Occipital lobe (tissue), 1 donor: ENCODE measurements at regions not wholly inside any gene's neighbourhood (a gene's known extent, or its start where the extent isn't known, plus 50 kb on each side); places are given as distances from the start of the nearest gene placed in this dataset.
"Not testable (repeated sequence)": the region's sequence is repeated elsewhere in the genome, so short reads cannot be mapped to it uniquely, and the experiment has no call there.

Source experiments
- DNase-seq: peaks from one replicate; lab custom pipeline; 2025; lab: John Stamatoyannopoulos, UW

GRCh38 chr5:36739751-36740221, 133.4 kb downstream of the SLC1A3 start:
- DNase-seq: peak; percentile 14

DNA sequence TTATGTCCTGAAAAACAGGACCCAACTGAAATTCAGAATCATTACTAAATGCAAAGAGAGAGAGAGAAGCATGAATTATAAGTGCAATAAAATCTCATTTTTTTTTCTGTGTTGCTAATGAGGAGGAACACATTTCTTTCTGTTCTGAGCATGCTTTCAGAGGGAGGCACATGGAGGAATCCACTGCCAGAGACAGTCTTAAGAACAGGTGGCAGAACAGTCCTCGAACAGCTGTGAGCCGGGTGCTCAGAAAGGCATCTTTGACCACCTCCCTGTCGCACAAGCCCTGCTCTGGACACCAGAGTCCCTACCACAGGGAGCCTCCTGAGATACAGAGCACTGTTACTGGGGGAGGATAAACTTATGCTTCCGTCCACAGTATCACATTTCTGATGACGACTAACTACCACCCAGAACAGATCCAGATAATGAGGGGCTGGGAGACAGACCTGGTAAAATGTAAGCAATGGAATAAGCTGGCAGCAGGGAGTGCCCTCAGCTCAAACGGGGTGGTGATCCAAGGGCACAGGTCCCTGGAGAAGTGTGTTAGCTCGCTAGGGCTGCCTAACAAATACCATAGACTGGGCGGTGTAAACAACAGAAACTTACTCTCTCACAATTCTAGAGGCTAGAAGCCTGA, 134.0 kb downstream of the SLC1A3 start:
- no peak for DNase-seq

DNA sequence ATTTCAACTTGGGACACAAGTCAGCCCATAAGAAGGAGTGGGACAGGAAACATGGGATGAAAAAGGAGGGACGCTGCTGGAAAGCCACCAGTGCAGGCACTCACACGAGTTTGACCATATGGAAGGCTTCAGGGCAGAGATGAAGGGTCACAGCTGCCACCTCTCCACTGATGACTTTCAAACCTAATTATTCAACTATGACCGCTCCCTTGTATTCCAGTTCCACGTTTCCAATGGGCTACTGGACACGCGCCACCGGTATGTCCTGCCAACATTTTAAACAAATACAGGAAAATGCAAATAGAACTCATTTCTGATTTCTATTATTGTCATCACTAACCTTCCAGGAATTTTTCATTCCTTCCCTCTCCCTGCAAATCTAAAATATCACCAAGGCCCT, 134.7 kb downstream of the SLC1A3 start:
- no peak for DNase-seq

GRCh38 chr5:36743891-36744772, 132.4 kb upstream of the NIPBL start:
- no peak for DNase-seq

DNA sequence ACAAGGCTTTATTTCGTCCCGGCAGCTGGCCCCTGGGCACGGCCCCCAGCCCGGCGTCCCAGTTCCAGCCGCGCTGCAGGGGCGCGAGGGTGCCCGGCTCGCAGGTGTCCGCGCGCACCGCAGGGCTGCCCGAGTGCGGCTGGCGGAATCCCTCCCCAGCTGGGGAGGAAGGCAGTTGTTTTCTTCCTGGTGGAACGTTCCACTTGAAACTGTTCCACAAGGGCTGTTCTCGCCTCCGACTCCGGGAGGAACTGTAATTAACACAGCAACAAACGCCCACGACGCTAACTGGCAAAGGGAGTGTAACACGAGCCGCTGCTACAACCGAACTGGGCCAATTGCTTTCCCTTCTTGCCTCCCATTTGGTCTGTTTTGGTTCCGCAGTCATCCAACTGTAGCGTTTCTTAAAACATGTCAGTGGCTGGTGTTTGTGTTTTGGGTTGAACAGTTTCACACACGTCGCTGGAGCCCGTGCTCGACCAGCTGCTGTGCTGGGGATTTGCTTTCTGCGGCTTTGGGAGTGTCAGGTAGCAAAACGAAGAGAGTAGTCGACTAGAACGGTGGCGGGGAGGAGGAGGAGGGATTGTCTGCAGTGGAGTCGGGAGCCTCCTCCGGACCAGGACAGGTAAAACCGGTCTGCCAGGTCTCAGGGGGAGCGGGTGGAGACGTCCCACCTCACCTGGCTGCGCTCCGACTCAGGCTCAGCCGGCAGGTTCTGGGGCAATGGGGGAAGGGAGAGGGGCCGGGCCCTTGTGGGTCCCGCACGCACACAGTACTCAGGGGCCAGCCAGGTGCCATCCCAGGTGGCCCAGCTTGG, 131.6 kb upstream of the NIPBL start:
- peak; percentile 79 for DNase-seq

DNA sequence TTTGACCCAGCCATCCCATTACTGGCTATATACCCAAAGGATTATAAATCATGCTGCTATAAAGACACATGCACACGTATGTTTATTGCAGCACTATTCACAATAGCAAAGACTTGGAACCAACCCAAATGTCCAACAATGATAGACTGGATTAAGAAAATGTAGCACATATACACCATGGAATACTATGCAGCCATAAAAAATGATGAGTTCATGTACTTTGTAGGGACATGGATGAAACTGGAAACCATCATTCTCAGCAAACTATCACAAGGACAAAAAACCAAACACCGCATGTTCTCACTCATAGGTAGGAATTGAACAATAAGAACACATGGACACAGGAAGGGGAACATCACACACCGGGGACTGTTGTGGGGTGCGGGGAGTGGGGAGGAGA, 128.8 kb upstream of the NIPBL start:
- DNase-seq: not testable (repeated sequence)

DNA sequence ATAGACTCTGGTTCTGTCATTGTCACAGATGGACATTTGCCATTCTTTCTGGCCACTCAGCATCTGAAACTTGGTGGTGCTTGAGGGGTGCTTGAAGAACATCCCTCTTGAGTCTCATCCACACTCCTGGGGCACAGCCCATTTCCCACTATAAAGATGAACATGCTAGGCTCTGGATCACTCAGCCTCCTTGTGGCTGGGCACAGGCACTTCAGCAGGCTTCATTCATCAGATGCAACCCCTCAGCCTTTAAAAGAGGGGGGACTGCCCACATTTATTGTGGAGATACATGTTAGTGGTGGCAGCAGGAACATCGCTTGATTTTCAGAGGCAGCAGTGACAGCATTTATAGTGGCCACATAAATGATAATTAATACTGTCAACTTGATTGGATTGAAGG, 124.7 kb upstream of the NIPBL start:
- no peak for DNase-seq

DNA sequence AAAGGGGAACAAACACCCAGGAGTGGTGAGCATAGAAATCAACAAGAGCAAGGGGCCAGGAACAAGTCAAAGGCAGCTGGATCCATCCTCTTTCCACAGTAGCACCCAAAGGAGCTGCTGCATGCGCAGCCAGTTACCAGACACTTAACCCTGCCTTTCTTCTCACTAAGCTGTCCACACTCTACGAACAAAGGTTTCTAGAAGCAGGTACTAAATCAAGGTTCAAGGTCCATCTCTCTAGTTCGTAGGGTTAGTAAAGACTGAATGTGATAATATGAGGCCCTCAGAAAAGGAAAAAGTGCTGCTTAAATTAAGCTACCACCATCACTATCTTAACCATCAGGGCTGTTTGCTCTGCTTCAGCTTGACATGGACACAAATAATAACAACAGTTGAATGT, 121.2 kb upstream of the NIPBL start:
- DNase-seq: no peak

DNA sequence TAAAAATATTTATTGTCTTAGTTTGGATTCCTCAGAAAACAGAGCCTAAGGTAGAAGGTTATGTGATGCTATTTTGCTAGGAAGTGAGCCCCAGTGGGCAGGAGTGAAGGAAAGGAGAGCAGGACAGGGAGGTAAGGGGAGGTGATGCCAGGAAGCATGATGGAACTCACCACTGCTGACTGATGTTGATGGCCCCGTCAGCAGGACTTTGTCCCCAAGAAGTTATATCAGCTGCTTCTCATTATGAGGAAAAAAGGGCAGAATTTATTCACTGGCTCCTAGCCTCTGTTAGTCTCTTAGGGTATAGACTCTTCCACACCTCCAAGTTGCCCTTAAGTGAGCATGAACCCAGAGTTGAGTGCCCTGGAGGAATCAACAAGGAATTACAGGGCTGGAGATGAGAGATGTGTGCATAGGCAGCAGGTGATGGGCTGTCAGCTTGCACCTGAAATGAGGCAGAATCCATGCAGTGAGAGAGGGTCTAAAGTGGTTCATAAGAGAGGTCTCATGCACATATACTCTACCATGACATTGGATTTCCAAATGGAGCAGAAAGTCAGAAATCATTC, 120.6 kb upstream of the NIPBL start:
- DNase-seq: no peak

DNA sequence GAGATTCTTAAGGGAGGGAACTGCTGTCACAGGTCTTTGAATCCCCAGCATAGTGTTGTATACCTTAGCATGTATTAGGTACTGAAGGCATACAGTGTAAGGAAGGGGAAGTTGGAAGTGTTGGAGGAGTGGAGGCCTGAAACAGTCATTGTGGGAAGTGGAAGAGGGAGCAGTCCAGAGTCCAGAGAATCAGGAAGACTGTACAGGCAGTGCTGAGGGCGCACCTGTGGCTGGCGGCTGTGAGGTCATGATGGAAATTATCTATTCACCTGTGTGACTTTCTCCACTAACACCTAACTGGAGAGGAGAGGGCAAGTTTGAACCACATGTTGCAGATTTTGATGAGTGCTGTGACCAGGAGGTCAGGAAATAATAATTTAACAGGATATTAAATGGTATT, 119.7 kb upstream of the NIPBL start:
- no peak for DNase-seq

- no peak for DNase-seq
Measured at GRCh38 chr5:36759117-36759516, 117.5 kb upstream of the NIPBL start.

- no peak for DNase-seq
Measured at GRCh38 chr5:36763454-36763853, 113.1 kb upstream of the NIPBL start.

GRCh38 chr5:36765876-36766275, 110.7 kb upstream of the NIPBL start:
- no peak for DNase-seq

- no peak for DNase-seq
Measured at GRCh38 chr5:36766981-36767380, 109.6 kb upstream of the NIPBL start.

GRCh38 chr5:36768450-36768849, 108.1 kb upstream of the NIPBL start:
- DNase-seq: no peak

DNA sequence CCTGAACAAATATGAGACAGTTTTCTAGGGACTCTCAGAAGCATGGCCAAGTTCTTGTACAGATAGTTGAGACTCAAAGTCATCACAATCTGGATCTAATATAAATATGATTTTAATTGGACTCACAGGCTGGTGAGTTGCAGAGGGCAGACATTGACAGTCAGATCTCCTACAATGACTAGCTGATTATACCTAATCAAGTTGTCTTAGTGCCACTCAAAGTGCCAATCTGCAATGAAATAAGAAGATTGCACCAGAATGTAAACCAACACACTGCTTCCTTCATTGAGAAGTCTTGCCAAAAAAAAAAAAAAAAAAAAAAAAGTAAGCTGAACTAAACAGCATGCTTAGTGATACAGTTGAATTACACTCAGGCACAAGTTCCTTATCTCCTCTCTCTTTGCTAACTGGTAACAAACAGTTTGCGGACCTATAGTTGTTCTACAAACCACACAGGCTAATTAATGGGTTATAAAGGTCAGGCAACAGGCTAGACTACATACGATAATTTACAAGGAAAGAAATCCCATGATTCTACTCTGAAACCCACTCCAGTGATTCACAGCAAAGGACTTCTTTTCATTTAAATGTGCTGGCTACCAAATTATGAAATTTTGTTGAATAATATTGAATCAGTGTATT, 107.3 kb upstream of the NIPBL start:
- DNase-seq: no peak

- DNase-seq: no peak
Measured at GRCh38 chr5:36770125-36770524, 106.4 kb upstream of the NIPBL start.

DNA sequence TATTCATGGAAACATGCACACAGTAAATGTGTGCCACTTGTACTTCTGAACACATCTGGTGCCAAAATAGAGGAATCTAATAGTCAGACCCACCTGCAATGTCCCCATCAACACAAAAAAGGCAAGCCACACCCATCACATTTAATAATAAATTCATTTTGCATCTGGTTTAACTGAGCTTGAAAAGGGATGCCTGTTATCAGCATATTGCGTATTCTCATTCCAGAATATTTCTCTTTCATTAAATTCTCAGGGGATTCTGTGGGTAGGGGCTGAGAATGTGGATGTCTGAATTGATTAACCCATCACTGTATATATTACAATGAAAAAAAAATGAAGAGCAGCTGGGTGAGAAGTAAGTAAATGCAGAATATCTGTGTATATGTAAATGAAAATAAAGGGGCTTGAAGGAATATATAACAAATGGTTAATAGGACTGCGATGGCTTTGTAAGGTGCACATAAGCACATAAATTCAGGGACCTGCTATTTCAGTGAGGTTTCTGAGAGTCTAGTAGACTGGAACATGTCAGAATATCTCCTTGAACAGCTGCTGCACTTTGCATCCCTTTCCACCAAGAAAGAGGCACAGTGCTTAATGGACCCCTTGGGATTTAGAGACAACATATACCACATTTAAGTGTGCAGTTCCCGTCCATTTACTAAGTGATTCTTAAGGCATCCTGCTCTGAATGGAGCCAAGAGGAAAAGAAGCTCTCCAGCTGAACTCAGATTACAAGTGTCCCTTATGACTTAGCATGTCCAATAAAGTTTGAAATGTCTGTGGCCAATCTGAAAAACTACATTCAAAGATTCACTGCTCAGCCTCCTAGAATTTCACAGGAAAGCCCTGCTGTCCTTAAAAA, 104.1 kb upstream of the NIPBL start:
- DNase-seq: no peak

DNA sequence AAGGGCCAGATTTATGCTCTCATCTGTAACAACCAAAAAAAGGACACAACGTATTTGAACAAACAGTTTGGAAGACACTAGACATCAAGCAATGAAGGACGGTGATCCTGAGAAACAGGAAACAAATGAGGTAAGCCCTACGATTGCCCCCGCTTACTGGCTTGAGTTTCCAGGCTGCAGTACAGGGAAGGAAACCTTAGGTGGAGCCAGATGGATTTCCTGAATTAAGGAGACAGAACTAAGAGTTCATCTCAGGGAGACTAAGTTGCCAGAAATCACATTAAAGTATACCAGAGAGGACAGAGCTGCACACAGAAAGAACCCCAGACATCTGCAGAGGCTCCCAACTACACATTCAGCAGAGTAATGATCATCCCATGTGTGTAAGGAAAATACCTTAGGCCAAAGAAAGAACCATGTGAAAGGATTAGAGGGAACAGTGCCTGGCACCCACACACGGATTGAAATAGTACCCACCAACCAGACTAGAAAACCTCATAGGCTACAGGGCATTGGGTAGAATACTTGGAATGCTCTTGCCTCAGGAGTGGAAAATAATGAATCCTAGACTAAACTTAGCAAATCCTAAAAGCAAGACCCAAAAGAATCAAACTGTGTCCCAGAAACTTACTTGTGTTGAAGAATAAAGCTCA, 99.3 kb upstream of the NIPBL start:
- DNase-seq: no peak

DNA sequence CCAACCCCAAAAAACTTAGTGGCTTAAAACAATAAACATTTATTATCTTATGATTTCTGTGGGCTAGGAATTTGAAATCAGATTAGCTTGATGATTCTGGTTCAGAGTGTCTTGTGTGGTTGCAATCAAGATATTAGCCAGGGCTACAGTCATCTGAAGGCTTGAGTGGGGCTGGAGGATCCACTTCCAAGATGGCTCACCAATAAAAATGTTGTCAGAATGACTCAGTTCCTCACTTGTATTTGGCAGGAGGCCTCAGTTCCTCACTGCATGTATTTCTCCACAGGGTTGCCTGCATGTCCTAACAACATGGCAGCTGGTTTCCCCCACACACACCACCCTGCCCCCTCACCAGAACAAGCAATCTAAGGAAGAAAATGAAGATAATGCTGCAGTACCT, 98.2 kb upstream of the NIPBL start:
- no peak for DNase-seq
